Caco-2 (cell line): ENCODE measurements at regions not wholly inside any gene's neighbourhood (a gene's known extent, or its start where the extent isn't known, plus 50 kb on each side); places are given as distances from the start of the nearest gene placed in this dataset.

Experiments used
- BruUV-seq: library from RNA; stranded (reverse); fragments of 400-500 nt; replicated peaks from 2 replicates; lab custom pipeline; 2021; lab: Mats Ljungman, UMichigan
- CTCF ChIA-PET: fragments of 300-600 bp; sonication (Branson Sonifier 250); formaldehyde crosslinking; loops from one replicate; lab custom pipeline; 2022; ENCODE audit warnings: antibody characterized with exemption; lab: Charles Lee
- POLR2A ChIA-PET: fragments of 300-600 bp; sonication (Branson Sonifier 250); formaldehyde crosslinking; loops from one replicate; lab custom pipeline; 2022; ENCODE audit warnings: antibody characterized with exemption; lab: Charles Lee
- DNase-seq, 2 experiments: peaks; one replicate each; pipeline versions ENCODE4 v3.0.0 to v3.0.0-alpha.2; 2020 to 2022
- H3K27me3 ChIP-seq: replicated peaks from 2 replicates; pipeline ENCODE4 v1.6.0; 2011; ENCODE audit warnings: low read length; ENCODE audit not compliant: control insufficient read depth, insufficient read depth
- H3K36me3 ChIP-seq: 2 replicates; pipeline ENCODE4 v1.5.1; 2011; ENCODE audit warnings: low read length; ENCODE audit not compliant: control insufficient read depth, insufficient read depth
- H3K4me1 ChIP-seq: fragments of 250-450 bp; sonication (Bioruptor Pico); 2 replicates; pipeline ENCODE4 v1.5.1; 2020; ENCODE audit warnings: mild to moderate bottlenecking
- H3K4me3 ChIP-seq: 2 replicates; pipeline ENCODE4 v1.5.1; 2011; ENCODE audit warnings: low read depth, mild to moderate bottlenecking, control low read depth, low read length
- H3K9me3 ChIP-seq: fragments of 250-450 bp; sonication (Bioruptor Pico); 2 replicates; pipeline ENCODE4 v1.5.1; 2020; ENCODE audit warnings: mild to moderate bottlenecking, moderate library complexity
- H3K27ac Mint-ChIP-seq: one replicate; pipeline ENCODE4 v1.8.0; 2022; ENCODE audit warnings: mixed read lengths; ENCODE audit not compliant: unreplicated experiment
- H3K27me3 Mint-ChIP-seq: one replicate; pipeline ENCODE4 v1.8.0; 2022; ENCODE audit warnings: mixed read lengths; ENCODE audit not compliant: insufficient read depth, unreplicated experiment
- H3K36me3 Mint-ChIP-seq: one replicate; pipeline ENCODE4 v1.8.0; 2022; ENCODE audit warnings: mild to moderate bottlenecking, mixed read lengths; ENCODE audit not compliant: insufficient read depth, unreplicated experiment
- H3K4me1 Mint-ChIP-seq: one replicate; pipeline ENCODE4 v1.8.0; 2022; ENCODE audit warnings: low read depth, mixed read lengths; ENCODE audit not compliant: unreplicated experiment
- H3K4me3 Mint-ChIP-seq: one replicate; pipeline ENCODE4 v1.8.0; 2022; ENCODE audit warnings: mild to moderate bottlenecking, moderate library complexity, mixed read lengths; ENCODE audit not compliant: unreplicated experiment
- H3K9me3 Mint-ChIP-seq: one replicate; pipeline ENCODE4 v1.8.0; 2022; ENCODE audit warnings: mixed read lengths; ENCODE audit not compliant: unreplicated experiment
- intact Hi-C: fragments of 100-400 bp; cut with micrococcal nuclease; formaldehyde crosslinking; loops from one replicate; pipeline ENCODE4 v1.10.0; 2022; ENCODE audit not compliant: unreplicated experiment
- TF ChIP-seq, protein P1 (sequence below), 2 experiments: fragments of 200-600 bp in 1 of 2; IDR thresholded peaks; 1 replicate in 1 of 2; 2 replicates in 1 of 2; pipeline versions ENCODE4 v1.5.1 to v1.8.0; 2011 to 2022; ENCODE audit warnings: antibody characterized with exemption in 1 of 2, control low read depth in 1 of 2, inconsistent platforms in 1 of 2, low read depth in 1 of 2, low read length in 1 of 2, mild to moderate bottlenecking in 1 of 2, moderate library complexity in 1 of 2; ENCODE audit not compliant: insufficient read depth in 1 of 2, severe bottlenecking in 1 of 2, unreplicated experiment in 1 of 2

DNA sequence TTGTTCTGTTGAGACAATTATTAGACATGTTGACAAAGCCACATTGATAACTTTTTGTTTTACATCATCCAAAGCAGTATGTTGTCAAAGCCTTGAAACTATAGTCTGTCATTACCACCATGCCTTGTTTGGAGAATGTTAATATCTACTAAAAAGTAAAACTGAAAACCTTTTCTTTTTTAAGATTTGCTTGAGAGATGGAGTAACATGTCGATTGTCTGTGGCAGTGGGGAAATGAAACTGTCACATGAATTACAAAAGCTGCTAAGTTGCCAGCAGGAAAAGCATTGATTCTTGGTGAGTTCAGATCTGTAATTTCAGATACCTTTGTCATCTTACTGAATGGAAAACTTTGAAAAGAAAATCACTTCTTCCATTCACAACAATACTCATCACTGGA lies 69.1 kb downstream of the TFPI2 start:
- Histone ChIP-seq H3K36me3 (no peaks in the 10 kb centered on the region), H3K4me1 (no peaks in the 10 kb centered on the region), H3K9me3 (no peaks in the 10 kb centered on the region), H3K4me3 (no peak overlapping the region), H3K27me3 (no peaks in the 10 kb centered on the region)
- Mint-ChIP-seq H3K27ac (no peak overlapping the region), H3K4me1 (no peaks in the 10 kb centered on the region), H3K27me3 (peaks cover 2% of the 10 kb centered on the region), H3K36me3 (no peaks in the 10 kb centered on the region), H3K9me3 (no peaks in the 10 kb centered on the region), H3K4me3 (no peak overlapping the region)
- no peak for DNase-seq
- TF ChIP-seq, protein P1, sequence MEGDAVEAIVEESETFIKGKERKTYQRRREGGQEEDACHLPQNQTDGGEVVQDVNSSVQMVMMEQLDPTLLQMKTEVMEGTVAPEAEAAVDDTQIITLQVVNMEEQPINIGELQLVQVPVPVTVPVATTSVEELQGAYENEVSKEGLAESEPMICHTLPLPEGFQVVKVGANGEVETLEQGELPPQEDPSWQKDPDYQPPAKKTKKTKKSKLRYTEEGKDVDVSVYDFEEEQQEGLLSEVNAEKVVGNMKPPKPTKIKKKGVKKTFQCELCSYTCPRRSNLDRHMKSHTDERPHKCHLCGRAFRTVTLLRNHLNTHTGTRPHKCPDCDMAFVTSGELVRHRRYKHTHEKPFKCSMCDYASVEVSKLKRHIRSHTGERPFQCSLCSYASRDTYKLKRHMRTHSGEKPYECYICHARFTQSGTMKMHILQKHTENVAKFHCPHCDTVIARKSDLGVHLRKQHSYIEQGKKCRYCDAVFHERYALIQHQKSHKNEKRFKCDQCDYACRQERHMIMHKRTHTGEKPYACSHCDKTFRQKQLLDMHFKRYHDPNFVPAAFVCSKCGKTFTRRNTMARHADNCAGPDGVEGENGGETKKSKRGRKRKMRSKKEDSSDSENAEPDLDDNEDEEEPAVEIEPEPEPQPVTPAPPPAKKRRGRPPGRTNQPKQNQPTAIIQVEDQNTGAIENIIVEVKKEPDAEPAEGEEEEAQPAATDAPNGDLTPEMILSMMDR (IDR thresholded peaks at IDR 0.05; ENCODE audit: insufficient read depth in 1 of 2, low read depth in 1 of 2, low read length in 1 of 2, severe bottlenecking in 1 of 2, unreplicated experiment in 1 of 2) = no peak
- POLR2A ChIA-PET = no interaction called here
- BruUV-seq = no TSS peak
- CTCF ChIA-PET = interaction anchor here (0.6 kb wide), 1 partner anchor 1219 kb away, joined by 3 read pairs; no protein-coding TSS in a partner anchor
- intact Hi-C loops = no loop called here

GRCh38 chr7:93819699-93820098 lies 70.9 kb downstream of the TFPI2 start:
- Histone ChIP-seq H3K36me3 (no peaks in the 10 kb centered on the region), H3K4me1 (no peaks in the 10 kb centered on the region), H3K9me3 (no peaks in the 10 kb centered on the region), H3K4me3 (no peak overlapping the region), H3K27me3 (no peaks in the 10 kb centered on the region)
- H3K36me3 Mint-ChIP-seq = no peaks in the 10 kb centered on the region
- no TSS peak for BruUV-seq
- H3K4me3 Mint-ChIP-seq = no peak overlapping the region
- H3K27ac Mint-ChIP-seq = no peak overlapping the region
- ChIA-PET POLR2A (no interaction called here), CTCF (no interaction called here)
- TF ChIP-seq, protein P1 (IDR thresholded peaks at IDR 0.05; ENCODE audit: insufficient read depth in 1 of 2, low read depth in 1 of 2, low read length in 1 of 2, severe bottlenecking in 1 of 2, unreplicated experiment in 1 of 2) = no peak
- intact Hi-C loops = no loop called here
- H3K9me3 Mint-ChIP-seq = no peaks in the 10 kb centered on the region
- H3K27me3 Mint-ChIP-seq = peaks cover 2% of the 10 kb centered on the region
- H3K4me1 Mint-ChIP-seq = no peaks in the 10 kb centered on the region
- no peak for DNase-seq

DNA sequence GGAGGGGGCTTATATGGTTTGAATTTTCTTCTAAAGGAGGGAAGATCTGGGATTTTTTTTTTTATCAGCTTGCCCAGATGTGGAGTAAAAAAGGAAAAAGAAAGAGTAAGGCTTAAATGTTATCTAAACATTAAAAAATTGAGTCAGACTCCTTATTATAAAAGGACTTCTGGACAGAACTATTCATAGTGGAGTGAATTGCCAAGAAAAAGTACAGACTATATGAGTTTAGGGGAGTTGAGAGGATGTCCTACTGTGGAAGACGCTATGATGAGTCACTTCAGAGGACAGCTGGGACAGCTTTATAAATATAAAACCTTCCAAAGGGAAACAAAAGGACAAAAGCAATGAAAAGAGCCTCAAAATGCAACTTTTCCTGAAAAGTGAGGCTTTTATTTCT lies 73.0 kb downstream of the TFPI2 start:
- intact Hi-C loops = no loop called here
- no TSS peak for BruUV-seq
- H3K4me1 Mint-ChIP-seq = no peaks in the 10 kb centered on the region
- H3K27me3 Mint-ChIP-seq = no peaks in the 10 kb centered on the region
- no peak overlapping the region for H3K4me3 Mint-ChIP-seq
- ChIA-PET POLR2A (no interaction called here), CTCF (no interaction called here)
- Histone ChIP-seq H3K4me1 (no peaks in the 10 kb centered on the region), H3K4me3 (no peak overlapping the region), H3K27me3 (no peaks in the 10 kb centered on the region), H3K36me3 (no peaks in the 10 kb centered on the region), H3K9me3 (no peaks in the 10 kb centered on the region)
- H3K36me3 Mint-ChIP-seq = no peaks in the 10 kb centered on the region
- no peak for DNase-seq
- no peaks in the 10 kb centered on the region for H3K9me3 Mint-ChIP-seq
- H3K27ac Mint-ChIP-seq = no peak overlapping the region
- TF ChIP-seq, protein P1 (IDR thresholded peaks at IDR 0.05; ENCODE audit: insufficient read depth in 1 of 2, low read depth in 1 of 2, low read length in 1 of 2, severe bottlenecking in 1 of 2, unreplicated experiment in 1 of 2) = no peak
